Neuron (in vitro differentiated cells): ENCODE measurements at regions not wholly inside any gene's neighbourhood (a gene's known extent, or its start where the extent isn't known, plus 50 kb on each side); places are given as distances from the start of the nearest gene placed in this dataset.

Experiments used
- H2AFZ ChIP-seq: one replicate; pipeline ENCODE4 v1.6.1; 2013; ENCODE audit warnings: low read depth, mild to moderate bottlenecking, inconsistent platforms, low read length, moderate library complexity
- H3K27me3 ChIP-seq: one replicate; pipeline ENCODE4 v1.6.1; 2013; ENCODE audit warnings: low read length; ENCODE audit not compliant: insufficient read depth
- H3K36me3 ChIP-seq: one replicate; pipeline ENCODE4 v1.6.1; 2013; ENCODE audit warnings: low read length; ENCODE audit not compliant: insufficient read depth
- H3K4me1 ChIP-seq: one replicate; pipeline ENCODE4 v1.6.1; 2013; ENCODE audit warnings: low read length; ENCODE audit not compliant: insufficient read depth
- H3K4me3 ChIP-seq: 2 replicates; pipeline ENCODE4 v1.5.1; 2013; ENCODE audit warnings: mild to moderate bottlenecking, low read length, moderate library complexity
- H3K9me3 ChIP-seq: one replicate; pipeline ENCODE4 v1.6.1; 2013; ENCODE audit warnings: low read length

- Histone ChIP-seq H3K27me3 (no peaks in the 10 kb centered on the region), H3K4me1 (peaks cover 11% of the 10 kb centered on the region), H3K9me3 (peaks cover 24% of the 10 kb centered on the region), H3K4me3 (no peak overlapping the region), H2AFZ (no peak overlapping the region), H3K36me3 (no peaks in the 10 kb centered on the region)
Observed at GRCh38 chr21:31479714-31480113, 135.7 kb upstream of the TIAM1 start.

GRCh38 chr21:31479222-31479621 lies 135.2 kb upstream of the TIAM1 start:
- Histone ChIP-seq H2AFZ (no peak overlapping the region), H3K4me1 (peaks cover 11% of the 10 kb centered on the region), H3K36me3 (no peaks in the 10 kb centered on the region), H3K9me3 (peaks cover 21% of the 10 kb centered on the region), H3K4me3 (no peak overlapping the region), H3K27me3 (no peaks in the 10 kb centered on the region)

- H3K4me1 ChIP-seq: peaks cover 11% of the 10 kb centered on the region
- no peaks in the 10 kb centered on the region for H3K36me3 ChIP-seq
- no peak overlapping the region for H3K4me3 ChIP-seq
- H2AFZ ChIP-seq: no peak overlapping the region
- H3K27me3 ChIP-seq: no peaks in the 10 kb centered on the region
- H3K9me3 ChIP-seq: peaks cover 10% of the 10 kb centered on the region
Observed at GRCh38 chr21:31476263-31477022, 132.4 kb upstream of the TIAM1 start.

GRCh38 chr21:31475223-31475622 lies 131.2 kb upstream of the TIAM1 start:
- Histone ChIP-seq H3K9me3 (peaks cover 2% of the 10 kb centered on the region), H3K4me3 (no peak overlapping the region), H3K4me1 (peaks cover 11% of the 10 kb centered on the region), H2AFZ (no peak overlapping the region), H3K27me3 (no peaks in the 10 kb centered on the region), H3K36me3 (no peaks in the 10 kb centered on the region)

GRCh38 chr21:31473685-31474345 lies 129.8 kb upstream of the TIAM1 start:
- Histone ChIP-seq H3K4me3 (no peak overlapping the region), H3K9me3 (no peaks in the 10 kb centered on the region), H3K36me3 (no peaks in the 10 kb centered on the region), H3K27me3 (no peaks in the 10 kb centered on the region), H2AFZ (no peak overlapping the region), H3K4me1 (peaks cover 11% of the 10 kb centered on the region)

GRCh38 chr21:31471865-31472264 lies 127.8 kb upstream of the TIAM1 start:
- H3K4me1 ChIP-seq: peaks cover 8% of the 10 kb centered on the region
- no peak overlapping the region for H2AFZ ChIP-seq
- H3K36me3 ChIP-seq: no peaks in the 10 kb centered on the region
- no peaks in the 10 kb centered on the region for H3K27me3 ChIP-seq
- no peaks in the 10 kb centered on the region for H3K9me3 ChIP-seq
- no peak overlapping the region for H3K4me3 ChIP-seq

GRCh38 chr21:31470896-31471694 lies 127.0 kb upstream of the TIAM1 start:
- peaks cover under 1% of the 10 kb centered on the region for H3K4me1 ChIP-seq
- peaks cover 1% of the 10 kb centered on the region for H3K9me3 ChIP-seq
- no peaks in the 10 kb centered on the region for H3K27me3 ChIP-seq
- H3K36me3 ChIP-seq: no peaks in the 10 kb centered on the region
- no peak overlapping the region for H2AFZ ChIP-seq
- no peak overlapping the region for H3K4me3 ChIP-seq

GRCh38 chr21:31460980-31461379 lies 116.9 kb upstream of the TIAM1 start:
- Histone ChIP-seq H3K4me1 (no peaks in the 10 kb centered on the region), H3K27me3 (no peaks in the 10 kb centered on the region), H3K9me3 (peaks cover 3% of the 10 kb centered on the region), H2AFZ (no peak overlapping the region), H3K4me3 (no peak overlapping the region), H3K36me3 (no peaks in the 10 kb centered on the region)

- H3K36me3 ChIP-seq: no peaks in the 10 kb centered on the region
- peaks cover 3% of the 10 kb centered on the region for H3K9me3 ChIP-seq
- H3K27me3 ChIP-seq: no peaks in the 10 kb centered on the region
- H2AFZ ChIP-seq: no peak overlapping the region
- no peak overlapping the region for H3K4me3 ChIP-seq
- no peaks in the 10 kb centered on the region for H3K4me1 ChIP-seq
Observed at GRCh38 chr21:31459457-31459856, 115.4 kb upstream of the TIAM1 start.

- H2AFZ ChIP-seq: no peak overlapping the region
- no peaks in the 10 kb centered on the region for H3K36me3 ChIP-seq
- no peaks in the 10 kb centered on the region for H3K4me1 ChIP-seq
- H3K27me3 ChIP-seq: no peaks in the 10 kb centered on the region
- no peaks in the 10 kb centered on the region for H3K9me3 ChIP-seq
- H3K4me3 ChIP-seq: no peak overlapping the region
Observed at GRCh38 chr21:31457675-31458074, 113.6 kb upstream of the TIAM1 start.

- H2AFZ ChIP-seq: no peak overlapping the region
- no peak overlapping the region for H3K4me3 ChIP-seq
- H3K27me3 ChIP-seq: no peaks in the 10 kb centered on the region
- H3K36me3 ChIP-seq: no peaks in the 10 kb centered on the region
- H3K4me1 ChIP-seq: no peaks in the 10 kb centered on the region
- H3K9me3 ChIP-seq: no peaks in the 10 kb centered on the region
Observed at GRCh38 chr21:31456201-31456600, 112.1 kb upstream of the TIAM1 start.

- H3K27me3 ChIP-seq: no peaks in the 10 kb centered on the region
- no peaks in the 10 kb centered on the region for H3K36me3 ChIP-seq
- H3K4me3 ChIP-seq: no peak overlapping the region
- H2AFZ ChIP-seq: no peak overlapping the region
- no peaks in the 10 kb centered on the region for H3K9me3 ChIP-seq
- H3K4me1 ChIP-seq: no peaks in the 10 kb centered on the region
Observed at GRCh38 chr21:31455506-31455905, 111.4 kb upstream of the TIAM1 start.

- no peaks in the 10 kb centered on the region for H3K4me1 ChIP-seq
- no peak overlapping the region for H3K4me3 ChIP-seq
- H3K27me3 ChIP-seq: no peaks in the 10 kb centered on the region
- no peak overlapping the region for H2AFZ ChIP-seq
- H3K36me3 ChIP-seq: no peaks in the 10 kb centered on the region
- H3K9me3 ChIP-seq: no peaks in the 10 kb centered on the region
Observed at GRCh38 chr21:31450980-31451379, 106.9 kb upstream of the TIAM1 start.
